ENCODE measurements at regions not wholly inside any gene's neighbourhood (a gene's known extent, or its start where the extent isn't known, plus 50 kb on each side); places are given as distances from the start of the nearest gene placed in this dataset.

- Histone ChIP-seq H3K9me3 (no peaks in the 10 kb centered on the region), H3K36me3 (no peaks in the 10 kb centered on the region), H3K4me3 (no peak overlapping the region), H3K27ac (no peak overlapping the region), H3K4me1 (no peaks in the 10 kb centered on the region), H3K27me3 (no peaks in the 10 kb centered on the region)
- TF ChIP-seq CTCF (IDR thresholded peaks at IDR 0.05) (no peak), POLR2AphosphoS5 (IDR thresholded peaks at IDR 0.05) (no peak), EP300 (IDR thresholded peaks at IDR 0.05) (no peak), POLR2A (IDR thresholded peaks at IDR 0.05) (no peak)
- DNase-seq = no peak
- intact Hi-C loops (cut with DNase I; ENCODE audit: low total_unique reads) = no loop called here
- WGBS, 5 donors = 97 to 100% (median 98%) methylated on average over 3 of the region's 3 CpGs
Measured at GRCh38 chr10:20970044-20970443, 72.9 kb upstream of the NEBL start.

GRCh38 chr10:20966426-20966825 lies 69.3 kb upstream of the NEBL start:
- no peaks in the 10 kb centered on the region for H3K36me3 ChIP-seq
- intact Hi-C loops (cut with DNase I; ENCODE audit: low total_unique reads) = no loop called here
- 80 to 82% (median 81%) methylated on average over 3 of the region's 3 CpGs for WGBS, 5 donors
- no peak for DNase-seq
- no peaks in the 10 kb centered on the region for H3K27me3 ChIP-seq
- no peak overlapping the region for H3K27ac ChIP-seq
- peaks cover 0 to 5% (median 2%) of the 10 kb centered on the region in 4 donors for H3K9me3 ChIP-seq
- H3K4me3 ChIP-seq = no peak overlapping the region
- no peaks in the 10 kb centered on the region for H3K4me1 ChIP-seq
- no peak for TF ChIP-seq EP300 (IDR thresholded peaks at IDR 0.05)
- TF ChIP-seq CTCF (IDR thresholded peaks at IDR 0.05) = no peak
- no peak for TF ChIP-seq POLR2AphosphoS5 (IDR thresholded peaks at IDR 0.05)
- TF ChIP-seq POLR2A (IDR thresholded peaks at IDR 0.05) = no peak

GRCh38 chr10:20963721-20964595 lies 66.8 kb upstream of the NEBL start:
- H3K27me3 ChIP-seq = no peaks in the 10 kb centered on the region
- TF ChIP-seq POLR2AphosphoS5 (IDR thresholded peaks at IDR 0.05) = no peak
- TF ChIP-seq POLR2A (IDR thresholded peaks at IDR 0.05) = no peak
- no peak for TF ChIP-seq CTCF (IDR thresholded peaks at IDR 0.05)
- TF ChIP-seq EP300 (IDR thresholded peaks at IDR 0.05) = no peak
- no peaks in the 10 kb centered on the region for H3K4me1 ChIP-seq
- no peaks in the 10 kb centered on the region for H3K36me3 ChIP-seq
- H3K27ac ChIP-seq = no peak overlapping the region
- 77 to 90% (median 87%) methylated on average over 5 of the region's 5 CpGs for WGBS, 5 donors
- no peak for DNase-seq
- intact Hi-C loops (cut with DNase I; ENCODE audit: low total_unique reads) = no loop called here
- peaks cover 0 to 5% (median 2%) of the 10 kb centered on the region in 4 donors for H3K9me3 ChIP-seq
- no peak overlapping the region for H3K4me3 ChIP-seq

- intact Hi-C loops (cut with DNase I; ENCODE audit: low total_unique reads) = no loop called here
- Histone ChIP-seq H3K4me1 (no peaks in the 10 kb centered on the region), H3K27ac (no peak overlapping the region), H3K27me3 (no peaks in the 10 kb centered on the region), H3K4me3 (no peak overlapping the region), H3K9me3 (peaks cover 0 to 5% (median 2%) of the 10 kb centered on the region in 4 donors), H3K36me3 (no peaks in the 10 kb centered on the region)
- DNase-seq = no peak
- 52 to 75% (median 66%) methylated on average over 3 of the region's 3 CpGs for WGBS, 5 donors
- TF ChIP-seq POLR2A (IDR thresholded peaks at IDR 0.05) = no peak
- TF ChIP-seq EP300 (IDR thresholded peaks at IDR 0.05) = no peak
- TF ChIP-seq CTCF (IDR thresholded peaks at IDR 0.05) = no peak
- no peak for TF ChIP-seq POLR2AphosphoS5 (IDR thresholded peaks at IDR 0.05)
Measured at GRCh38 chr10:20963056-20963455, 65.9 kb upstream of the NEBL start.

All from stomach (tissue), 8 donors.